MG63 (cell line): ENCODE measurements at regions not wholly inside any gene's neighbourhood (a gene's known extent, or its start where the extent isn't known, plus 50 kb on each side); places are given as distances from the start of the nearest gene placed in this dataset.
"Not testable (repeated sequence)": the region's sequence is repeated elsewhere in the genome, so short reads cannot be mapped to it uniquely, and the experiment has no call there.

Experiments
- DNase-seq: peaks from one replicate; pipeline ENCODE4 v3.0.0-alpha.2; 2020
- H3K27me3 ChIP-seq: fragments of 250-450 bp; sonication (Bioruptor Pico); 2 replicates; pipeline ENCODE4 v1.5.1; 2020; ENCODE audit warnings: mild to moderate bottlenecking, moderate library complexity
- H3K36me3 ChIP-seq: fragments of 250-450 bp; sonication (Bioruptor Pico); 2 replicates; pipeline ENCODE4 v1.5.1; 2020; ENCODE audit warnings: mild to moderate bottlenecking, moderate library complexity
- H3K4me3 ChIP-seq: fragments of 250-450 bp; sonication (Bioruptor Pico); 2 replicates; pipeline ENCODE4 v1.5.1; 2020; ENCODE audit warnings: mild to moderate bottlenecking, moderate library complexity
- H3K9me3 ChIP-seq: fragments of 250-450 bp; sonication (Bioruptor Pico); 2 replicates; pipeline ENCODE4 v1.5.1; 2020; ENCODE audit warnings: mild to moderate bottlenecking, moderate library complexity

DNA sequence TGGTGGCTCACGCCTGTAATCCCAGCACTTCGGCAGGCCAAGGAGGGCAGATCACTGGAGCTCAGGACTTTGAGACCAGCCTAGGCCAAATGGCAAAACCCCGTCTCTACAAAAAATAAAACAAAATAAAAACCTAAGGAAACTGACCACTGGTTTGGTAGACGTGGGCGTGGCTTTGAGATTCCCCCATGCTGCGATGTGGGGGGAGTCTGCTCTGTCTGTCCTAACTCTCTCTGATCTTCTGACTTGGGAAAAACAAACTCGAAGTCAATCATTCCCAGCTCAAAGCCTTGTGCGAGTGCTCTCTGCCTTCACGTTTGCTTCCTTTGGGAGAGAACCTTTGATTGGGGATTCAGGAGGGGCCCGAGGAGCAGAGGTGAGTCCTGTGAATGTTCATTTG, 369.1 kb upstream of the USP9Y start:
- H3K27me3 ChIP-seq, DNase-seq, H3K36me3 ChIP-seq, H3K4me3 ChIP-seq, H3K9me3 ChIP-seq: not testable (repeated sequence)

GRCh38 chrY:12343211-12343610, 357.8 kb upstream of the USP9Y start:
- Histone ChIP-seq H3K27me3 (no peaks in the 10 kb centered on the region), H3K9me3 (no peaks in the 10 kb centered on the region), H3K36me3 (no peaks in the 10 kb centered on the region), H3K4me3 (no peak overlapping the region)
- DNase-seq: no peak

DNA sequence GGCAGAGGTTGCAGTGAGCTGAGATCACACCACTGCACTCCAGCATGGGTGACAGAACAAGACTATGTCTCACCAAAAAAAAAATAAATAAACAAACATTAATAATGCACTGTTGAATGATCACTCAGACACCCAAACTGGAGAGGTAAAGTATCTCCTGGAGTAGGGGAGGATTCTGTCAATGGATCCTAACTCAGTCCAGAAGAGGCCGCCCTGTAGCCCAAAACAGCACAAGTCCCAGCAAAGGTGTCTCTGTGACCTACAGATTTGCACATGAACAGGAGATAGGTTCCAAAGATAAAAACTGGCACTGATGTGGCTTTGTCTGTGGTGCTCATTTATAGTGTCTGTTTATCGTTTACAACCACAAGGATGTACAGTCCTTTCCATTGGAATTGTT, 352.9 kb upstream of the USP9Y start:
- Histone ChIP-seq H3K4me3 (no peak overlapping the region), H3K27me3 (no peaks in the 10 kb centered on the region), H3K9me3 (no peaks in the 10 kb centered on the region), H3K36me3 (no peaks in the 10 kb centered on the region)
- DNase-seq: no peak

DNA sequence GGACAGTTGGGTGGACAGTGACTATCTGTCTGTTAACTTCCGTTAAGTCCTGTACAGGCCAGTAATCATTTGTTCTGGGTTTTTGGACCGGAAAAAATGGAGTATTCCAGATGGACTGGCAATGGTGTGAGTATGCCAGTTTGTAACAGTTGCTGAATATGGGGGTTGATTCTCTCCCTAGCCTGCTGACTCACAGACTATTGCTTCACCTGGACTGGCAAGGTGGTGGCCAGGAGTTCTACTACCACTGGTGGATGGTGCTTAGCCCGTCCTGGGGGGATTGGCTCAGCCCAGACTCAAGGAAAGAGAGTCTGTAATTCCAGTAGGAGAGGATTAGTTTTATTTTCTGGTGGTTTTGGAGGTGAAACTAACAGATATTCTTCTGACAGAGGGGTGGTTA, 343.8 kb upstream of the USP9Y start:
- H3K27me3 ChIP-seq: no peaks in the 10 kb centered on the region
- no peaks in the 10 kb centered on the region for H3K36me3 ChIP-seq
- no peak overlapping the region for H3K4me3 ChIP-seq
- no peaks in the 10 kb centered on the region for H3K9me3 ChIP-seq
- no peak for DNase-seq

GRCh38 chrY:12357655-12358054, 343.4 kb upstream of the USP9Y start:
- H3K9me3 ChIP-seq: no peaks in the 10 kb centered on the region
- H3K36me3 ChIP-seq: no peaks in the 10 kb centered on the region
- DNase-seq: no peak
- no peak overlapping the region for H3K4me3 ChIP-seq
- H3K27me3 ChIP-seq: no peaks in the 10 kb centered on the region

GRCh38 chrY:12358337-12358736, 342.7 kb upstream of the USP9Y start:
- DNase-seq: no peak
- no peaks in the 10 kb centered on the region for H3K27me3 ChIP-seq

DNA sequence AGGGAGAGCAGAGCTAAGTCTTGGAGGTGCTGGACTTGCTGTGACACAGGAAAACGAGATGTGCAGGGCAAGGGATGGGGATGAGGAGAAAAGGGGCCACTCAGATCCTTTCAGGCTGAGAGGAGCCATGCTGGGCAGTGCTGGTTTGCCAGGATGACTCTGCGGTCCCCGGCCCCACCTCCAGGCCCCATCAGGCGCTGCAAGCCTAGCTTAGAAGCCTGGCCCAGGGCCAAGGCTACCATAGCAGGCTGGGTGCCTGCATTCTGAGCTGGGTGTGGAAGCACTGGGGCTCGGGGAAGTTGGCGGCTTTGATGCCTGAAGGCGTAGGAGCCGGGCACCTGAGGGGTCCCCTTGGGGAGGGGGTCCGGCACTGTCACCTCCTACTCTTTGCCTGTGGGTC, 341.2 kb upstream of the USP9Y start:
- H3K27me3 ChIP-seq: no peaks in the 10 kb centered on the region

More at GRCh38 chrY:12358337-12358736, 342.7 kb upstream of the USP9Y start:
- Histone ChIP-seq H3K36me3 (no peaks in the 10 kb centered on the region), H3K9me3 (no peaks in the 10 kb centered on the region), H3K4me3 (no peak overlapping the region)

DNA sequence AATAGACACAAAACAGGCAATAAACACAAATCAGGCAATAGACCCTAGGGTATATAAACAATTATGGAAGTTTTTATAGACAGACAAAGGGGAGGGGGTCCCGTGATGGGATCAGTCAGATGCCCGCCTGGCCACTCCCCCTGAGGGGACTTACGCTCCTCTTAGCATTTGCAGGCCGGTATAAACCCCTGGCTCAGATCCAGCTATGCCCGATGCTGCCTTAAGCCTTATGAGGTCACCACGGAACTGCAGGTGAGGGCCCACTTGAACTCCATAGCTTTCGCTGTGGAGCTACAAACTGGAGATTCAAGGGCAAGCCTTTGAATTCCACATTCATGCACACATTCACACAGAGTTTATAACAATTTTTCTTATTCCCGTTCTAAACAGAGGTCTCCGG, 340.5 kb upstream of the USP9Y start:
- no peak overlapping the region for H3K4me3 ChIP-seq
- no peak for DNase-seq
- H3K27me3 ChIP-seq: no peaks in the 10 kb centered on the region
- no peaks in the 10 kb centered on the region for H3K36me3 ChIP-seq
- H3K9me3 ChIP-seq: no peaks in the 10 kb centered on the region

More for the DNA sequence above, 341.2 kb upstream of the USP9Y start:
- Histone ChIP-seq H3K4me3 (no peak overlapping the region), H3K36me3 (no peaks in the 10 kb centered on the region), H3K9me3 (no peaks in the 10 kb centered on the region)
- DNase-seq: peak; percentile 38

- H3K36me3 ChIP-seq: no peaks in the 10 kb centered on the region
- H3K27me3 ChIP-seq: no peaks in the 10 kb centered on the region
- H3K4me3 ChIP-seq: no peak overlapping the region
- no peak for DNase-seq
- H3K9me3 ChIP-seq: no peaks in the 10 kb centered on the region
Measured at GRCh38 chrY:12365311-12365910, 335.6 kb upstream of the USP9Y start.

DNA sequence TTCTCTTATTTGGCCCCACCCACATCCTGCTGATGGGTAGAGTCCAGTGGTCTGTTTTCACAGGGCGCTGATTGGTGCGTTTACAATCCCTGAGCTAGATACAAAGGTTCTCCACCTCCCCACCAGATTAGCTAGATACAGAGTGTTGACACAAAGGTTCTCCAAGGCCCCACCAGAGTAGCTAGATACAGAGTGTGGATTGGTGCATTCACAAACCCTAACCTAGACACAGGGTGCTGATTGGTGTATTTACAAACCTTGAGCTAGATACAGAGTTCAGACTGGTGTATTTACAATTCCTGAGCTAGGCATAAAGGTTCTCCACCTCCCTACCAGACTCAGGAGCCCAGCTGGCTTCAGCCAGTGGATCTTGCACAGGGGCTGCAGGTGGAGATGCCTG, 326.4 kb upstream of the USP9Y start:
- H3K4me3 ChIP-seq: not testable (repeated sequence)

DNA sequence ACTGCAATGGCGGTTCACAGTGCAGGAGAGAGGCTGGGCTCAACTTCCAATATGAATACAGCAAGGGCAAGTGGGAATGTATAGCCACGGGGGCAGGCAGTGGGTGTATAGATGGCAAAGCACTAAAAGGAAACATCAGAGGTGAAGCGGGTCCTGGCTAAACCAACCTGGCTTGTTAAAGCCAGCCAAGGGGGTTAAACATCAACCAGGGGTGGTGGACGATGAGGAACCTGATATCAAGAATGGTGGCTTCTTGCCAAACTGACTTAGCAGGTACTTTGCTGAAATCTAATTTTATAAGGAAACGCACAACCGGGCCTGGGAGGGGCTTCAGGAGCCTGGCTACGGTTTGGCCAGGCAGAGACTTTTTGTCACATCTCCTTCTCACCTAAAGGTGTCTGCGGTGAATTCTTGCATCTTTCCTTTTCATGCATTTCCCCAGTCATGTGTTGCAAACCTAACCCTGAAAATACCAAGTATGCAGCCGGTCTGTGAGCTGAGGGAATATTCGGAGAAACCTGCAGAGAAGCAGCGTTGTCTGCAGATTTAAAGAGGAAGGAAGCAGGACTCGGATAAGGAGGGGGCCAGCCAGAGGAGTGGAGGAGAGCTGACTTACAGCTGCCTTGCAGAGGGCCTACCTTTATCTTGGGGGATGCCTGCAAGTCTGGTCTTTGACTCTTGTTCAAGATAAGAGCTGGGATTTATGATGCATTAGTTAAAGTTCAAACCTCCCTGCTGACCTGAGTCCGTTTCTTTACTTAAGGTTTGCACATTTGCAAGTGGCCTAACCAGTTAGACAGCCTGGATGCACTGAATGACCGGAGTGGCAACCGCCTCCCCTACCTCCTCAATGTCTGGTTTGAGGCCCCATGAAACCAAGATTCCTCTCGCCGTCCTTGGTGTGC, 309.1 kb upstream of the USP9Y start:
- DNase-seq, H3K9me3 ChIP-seq, H3K27me3 ChIP-seq, H3K4me3 ChIP-seq, H3K36me3 ChIP-seq: not testable (repeated sequence)

More for the DNA sequence above, 326.4 kb upstream of the USP9Y start:
- H3K9me3 ChIP-seq, H3K36me3 ChIP-seq, H3K27me3 ChIP-seq, DNase-seq: not testable (repeated sequence)

DNA sequence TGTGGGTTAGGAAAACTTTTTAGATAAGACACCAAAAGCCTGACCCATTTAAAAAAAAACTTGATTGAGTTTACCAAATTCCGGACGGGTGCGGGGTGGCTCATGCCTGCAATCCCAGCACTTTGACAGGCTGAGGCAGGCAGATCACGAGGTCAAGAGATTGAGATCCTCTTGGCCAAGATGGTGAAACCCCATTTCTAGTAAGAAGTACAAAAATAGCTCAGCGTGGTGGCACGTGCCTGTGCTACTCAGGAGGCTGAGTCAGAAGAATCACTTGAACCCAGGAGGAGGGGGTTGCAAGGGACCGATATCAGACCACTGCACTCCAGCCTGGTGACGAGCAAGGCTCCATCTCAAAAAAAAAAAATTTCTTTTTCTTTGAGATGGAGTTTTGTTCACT, 307.8 kb upstream of the USP9Y start:
- H3K27me3 ChIP-seq: no peaks in the 10 kb centered on the region
- no peak for DNase-seq
- no peaks in the 10 kb centered on the region for H3K36me3 ChIP-seq
- no peaks in the 10 kb centered on the region for H3K9me3 ChIP-seq
- H3K4me3 ChIP-seq: no peak overlapping the region

DNA sequence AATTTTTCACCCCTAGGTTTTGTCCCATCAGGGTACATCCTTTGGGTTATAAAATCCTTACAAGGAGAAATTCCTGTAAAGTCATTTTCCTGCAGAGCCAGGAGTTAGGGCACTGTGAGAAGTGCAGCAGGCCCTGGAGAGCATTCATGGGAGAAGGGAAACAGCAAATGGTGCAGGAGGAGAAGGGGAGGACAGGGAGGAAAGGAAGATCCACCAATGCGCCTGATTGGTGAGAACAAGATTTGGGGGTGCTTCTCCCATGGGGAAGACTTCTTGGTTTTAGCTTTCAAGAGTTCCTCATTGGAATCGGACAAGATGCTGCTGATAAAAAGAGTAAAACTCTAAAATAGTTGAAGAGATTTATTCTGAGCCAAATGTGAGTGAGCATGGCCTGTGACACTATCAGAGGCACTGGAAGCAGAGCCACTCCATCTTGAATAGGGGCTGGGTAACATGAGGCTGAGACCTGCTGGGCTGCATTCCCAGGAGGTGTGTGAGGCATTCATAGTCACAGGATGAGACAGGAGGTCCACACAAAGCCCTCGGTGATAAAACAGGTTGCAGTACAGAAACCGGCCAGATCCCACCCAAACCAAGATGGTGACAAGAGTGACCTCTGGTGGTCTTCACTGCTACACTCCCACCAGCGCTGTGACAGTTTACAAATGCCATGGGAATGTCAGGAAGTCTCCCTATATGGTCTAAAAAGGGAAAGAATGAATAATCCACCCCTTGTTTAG, 305.5 kb upstream of the USP9Y start:
- not testable (repeated sequence) for H3K36me3 ChIP-seq, H3K4me3 ChIP-seq, DNase-seq, H3K27me3 ChIP-seq, H3K9me3 ChIP-seq

DNA sequence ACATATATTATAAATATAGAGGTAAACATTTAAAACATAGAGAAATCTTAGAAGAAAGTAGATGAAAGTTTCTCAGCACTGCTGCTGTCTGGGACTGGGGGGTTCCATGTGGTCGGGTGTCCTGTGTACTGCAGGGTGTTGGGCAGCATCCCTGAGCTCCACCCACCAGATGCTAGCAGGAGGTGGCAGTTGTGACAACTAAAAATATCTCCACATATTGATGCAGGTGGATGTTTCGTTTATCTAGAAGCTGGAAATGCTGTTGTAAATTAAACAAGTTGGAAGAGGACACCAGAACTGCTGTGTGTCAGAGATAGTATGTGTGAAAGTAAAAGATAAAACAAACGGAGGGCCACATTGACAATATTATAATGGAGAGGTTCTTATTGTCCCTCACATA, 297.1 kb upstream of the USP9Y start:
- H3K9me3 ChIP-seq: no peaks in the 10 kb centered on the region
- DNase-seq: no peak
- no peaks in the 10 kb centered on the region for H3K36me3 ChIP-seq
- no peak overlapping the region for H3K4me3 ChIP-seq
- H3K27me3 ChIP-seq: no peaks in the 10 kb centered on the region

DNA sequence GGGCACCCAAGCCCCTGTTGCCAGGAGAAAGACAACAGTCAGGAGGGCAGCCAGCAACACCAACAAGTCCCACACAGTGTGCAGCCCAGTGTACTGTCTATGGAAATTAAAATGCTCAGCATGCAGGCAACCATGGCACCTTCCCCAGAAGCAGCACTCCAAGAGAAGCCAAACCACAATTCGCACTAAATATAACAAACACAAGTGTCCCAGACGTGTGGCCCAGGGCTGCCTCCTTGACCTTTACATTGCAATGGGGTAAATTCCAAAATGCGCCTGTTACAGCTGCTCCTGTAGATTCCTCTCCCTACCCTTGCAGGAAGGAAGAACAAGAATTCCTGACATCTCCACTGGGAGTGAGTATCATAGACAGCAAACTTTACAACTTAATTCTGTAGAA, 292.8 kb upstream of the USP9Y start:
- no peaks in the 10 kb centered on the region for H3K36me3 ChIP-seq
- DNase-seq: no peak
- no peaks in the 10 kb centered on the region for H3K27me3 ChIP-seq
- no peak overlapping the region for H3K4me3 ChIP-seq
- H3K9me3 ChIP-seq: no peaks in the 10 kb centered on the region

DNA sequence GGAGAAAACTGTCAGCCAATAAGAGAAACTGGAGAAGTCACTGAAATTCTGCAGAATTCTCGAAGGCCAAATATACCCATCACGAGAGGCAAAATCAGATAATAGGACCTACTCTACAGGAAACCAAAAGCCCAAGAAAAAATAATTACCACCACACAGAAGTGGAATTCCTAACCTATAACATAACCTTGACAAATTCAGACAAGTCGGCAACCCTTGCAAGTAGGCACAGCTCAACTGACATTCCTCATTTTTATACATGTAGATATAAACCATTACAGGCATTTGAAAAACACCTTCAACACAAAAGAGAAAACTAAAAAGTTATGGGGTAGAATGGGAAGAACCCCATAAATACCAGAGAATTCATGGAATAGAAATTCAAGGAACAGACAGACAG, 290.3 kb upstream of the USP9Y start:
- DNase-seq: no peak
- H3K27me3 ChIP-seq: no peaks in the 10 kb centered on the region
- H3K4me3 ChIP-seq: no peak overlapping the region
- H3K9me3 ChIP-seq: no peaks in the 10 kb centered on the region
- H3K36me3 ChIP-seq: no peaks in the 10 kb centered on the region

DNA sequence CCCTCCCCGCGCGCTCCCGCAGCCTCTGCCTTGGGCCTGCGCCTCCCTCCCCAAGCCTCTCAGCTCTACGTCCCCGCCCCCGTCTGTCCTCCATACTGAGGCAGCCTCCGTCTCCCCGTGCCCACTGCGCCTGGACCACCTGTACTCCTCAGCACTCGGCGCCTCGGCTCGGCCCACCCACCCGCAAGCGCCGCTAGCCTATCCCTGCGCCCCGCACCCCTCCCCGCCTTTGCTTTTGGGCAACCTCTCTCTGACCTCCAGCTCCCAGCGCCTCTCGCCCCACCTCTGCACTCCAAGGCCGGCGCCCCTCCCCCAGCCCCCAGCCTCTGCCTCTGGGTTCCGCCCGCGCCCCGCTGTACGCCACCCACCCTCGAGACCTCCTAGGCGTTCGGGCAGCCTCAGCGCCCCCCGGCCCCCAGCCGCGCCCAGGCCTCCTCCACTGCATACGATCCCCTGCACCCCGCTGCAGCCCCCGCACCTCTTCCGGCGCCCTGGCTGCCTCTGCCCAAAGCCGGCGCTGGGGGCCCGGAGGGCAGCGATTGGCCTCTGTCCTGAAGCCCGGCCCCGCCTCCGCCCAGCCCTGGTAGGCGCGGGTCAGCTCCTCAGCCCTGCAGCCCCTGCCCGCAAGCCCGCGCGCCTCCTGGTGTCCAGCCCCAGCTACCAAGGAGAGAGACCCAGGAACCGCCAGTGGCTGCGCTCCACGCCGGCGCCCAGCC, 279.8 kb upstream of the USP9Y start:
- DNase-seq: peak; percentile 67
- Histone ChIP-seq H3K9me3 (no peaks in the 10 kb centered on the region), H3K36me3 (no peaks in the 10 kb centered on the region), H3K27me3 (no peaks in the 10 kb centered on the region), H3K4me3 (peak overlapping the region; percentile 38)
